ENCODE measurements at regions not wholly inside any gene's neighbourhood (a gene's known extent, or its start where the extent isn't known, plus 50 kb on each side); places are given as distances from the start of the nearest gene placed in this dataset.
"Not testable (repeated sequence)": the region's sequence is repeated elsewhere in the genome, so short reads cannot be mapped to it uniquely, and the experiment has no call there.

DNA sequence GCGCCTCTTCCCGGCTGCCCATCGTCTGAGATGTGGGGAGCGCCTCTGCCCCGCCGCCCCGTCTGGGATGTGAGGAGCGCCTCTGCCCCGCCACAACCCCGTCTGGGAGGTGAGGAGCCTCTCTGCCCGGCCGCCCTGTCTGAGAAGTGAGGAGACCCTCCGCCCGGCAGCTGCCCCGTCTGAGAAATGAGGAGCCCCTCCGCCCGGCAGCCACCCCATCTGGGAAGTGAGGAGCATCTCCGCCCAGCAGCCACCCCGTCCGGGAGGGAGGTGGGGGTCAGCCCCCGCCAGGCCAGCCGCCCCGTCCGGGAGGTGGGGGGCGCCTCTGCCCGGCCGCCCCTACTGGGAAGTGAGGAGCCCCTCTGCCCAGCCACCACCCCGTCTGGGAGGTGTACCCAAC, 275.1 kb downstream of the CDK5RAP2 start:
- H3K4me3 ChIP-seq (ENCODE audit: low read depth in 1 of 2, low read length in 2 of 2); H3K36me3 ChIP-seq (ENCODE audit: control insufficient read depth in 2 of 2, insufficient read depth in 2 of 2, low read length in 1 of 2); H3K4me1 ChIP-seq (ENCODE audit: control insufficient read depth in 2 of 2, insufficient read depth in 2 of 2, low read length in 1 of 2); H3K27me3 ChIP-seq (ENCODE audit: control insufficient read depth in 1 of 2, insufficient read depth in 2 of 2, low read length in 2 of 2); H3K9me3 ChIP-seq (ENCODE audit: control insufficient read depth in 2 of 2, insufficient read depth in 1 of 2, low read depth in 1 of 2, low read length in 1 of 2); H3K27ac ChIP-seq (ENCODE audit: low read depth in 2 of 2, low read length in 1 of 2): not testable (repeated sequence)
- WGBS, 2 donors, result 96% methylated on average over 17 to 28 of the region's 28 CpGs

DNA sequence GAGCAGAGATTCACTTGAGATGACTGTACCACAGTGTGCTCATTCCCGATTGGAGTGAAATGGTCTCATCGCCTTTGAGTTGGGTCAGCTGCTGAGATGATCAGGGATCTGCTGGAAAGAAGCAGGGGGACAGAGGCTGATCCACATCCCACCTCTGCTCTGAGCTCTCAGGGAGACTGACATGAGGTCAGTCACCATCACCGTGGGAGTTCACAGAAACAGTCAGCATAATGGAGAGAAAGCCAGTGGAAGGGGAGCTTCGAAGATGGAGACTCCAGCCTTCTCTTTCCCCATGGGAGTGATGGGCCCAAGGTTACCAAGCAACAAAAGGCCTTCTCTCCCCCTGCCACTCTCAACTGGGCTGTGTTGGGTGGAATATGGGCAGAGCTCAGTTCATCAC, 276.4 kb downstream of the CDK5RAP2 start:
- WGBS, 2 donors, result 85 to 88% methylated on average over 4 of the region's 4 CpGs

DNA sequence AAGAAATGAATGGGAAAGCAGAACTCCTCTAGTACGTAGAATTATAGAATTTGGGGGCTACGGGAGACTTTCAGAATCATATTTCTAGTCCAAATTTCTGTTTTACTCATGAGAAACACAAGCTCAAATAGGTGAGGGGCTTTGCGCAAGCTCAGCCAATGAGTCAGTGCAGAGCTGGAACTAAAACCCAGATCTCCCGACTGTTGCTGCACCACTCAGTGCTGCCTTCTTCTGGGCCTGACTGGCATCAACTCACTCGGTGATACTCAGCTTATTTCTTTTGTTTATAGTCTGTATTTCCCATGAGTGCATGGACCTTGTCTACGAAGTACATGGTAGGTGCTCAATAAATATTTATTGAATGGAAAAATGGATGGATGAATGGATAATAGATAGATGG, 280.2 kb downstream of the CDK5RAP2 start:
- no peaks in the 10 kb centered on the region for H3K27me3 ChIP-seq (ENCODE audit: control insufficient read depth in 1 of 2, insufficient read depth in 2 of 2, low read length in 2 of 2)
- no peaks in the 10 kb centered on the region for H3K9me3 ChIP-seq (ENCODE audit: control insufficient read depth in 2 of 2, insufficient read depth in 1 of 2, low read depth in 1 of 2, low read length in 1 of 2)
- 73 to 74% methylated on average over 6 of the region's 6 CpGs for whole genome bisulfite sequencing, 2 donors
- no peak overlapping the region for H3K4me3 ChIP-seq (ENCODE audit: low read depth in 1 of 2, low read length in 2 of 2)
- no peaks in the 10 kb centered on the region for H3K36me3 ChIP-seq (ENCODE audit: control insufficient read depth in 2 of 2, insufficient read depth in 2 of 2, low read length in 1 of 2)
- no peak overlapping the region for H3K27ac ChIP-seq (ENCODE audit: low read depth in 2 of 2, low read length in 1 of 2)
- H3K4me1 ChIP-seq (ENCODE audit: control insufficient read depth in 2 of 2, insufficient read depth in 2 of 2, low read length in 1 of 2), result no peaks in the 10 kb centered on the region

More for the DNA sequence above, 276.4 kb downstream of the CDK5RAP2 start:
- no peak overlapping the region for H3K4me3 ChIP-seq (ENCODE audit: low read depth in 1 of 2, low read length in 2 of 2)
- H3K9me3 ChIP-seq (ENCODE audit: control insufficient read depth in 2 of 2, insufficient read depth in 1 of 2, low read depth in 1 of 2, low read length in 1 of 2), result no peaks in the 10 kb centered on the region
- H3K27ac ChIP-seq (ENCODE audit: low read depth in 2 of 2, low read length in 1 of 2), result no peak overlapping the region
- H3K36me3 ChIP-seq (ENCODE audit: control insufficient read depth in 2 of 2, insufficient read depth in 2 of 2, low read length in 1 of 2), result no peaks in the 10 kb centered on the region
- H3K4me1 ChIP-seq (ENCODE audit: control insufficient read depth in 2 of 2, insufficient read depth in 2 of 2, low read length in 1 of 2), result no peaks in the 10 kb centered on the region
- no peaks in the 10 kb centered on the region for H3K27me3 ChIP-seq (ENCODE audit: control insufficient read depth in 1 of 2, insufficient read depth in 2 of 2, low read length in 2 of 2)

DNA sequence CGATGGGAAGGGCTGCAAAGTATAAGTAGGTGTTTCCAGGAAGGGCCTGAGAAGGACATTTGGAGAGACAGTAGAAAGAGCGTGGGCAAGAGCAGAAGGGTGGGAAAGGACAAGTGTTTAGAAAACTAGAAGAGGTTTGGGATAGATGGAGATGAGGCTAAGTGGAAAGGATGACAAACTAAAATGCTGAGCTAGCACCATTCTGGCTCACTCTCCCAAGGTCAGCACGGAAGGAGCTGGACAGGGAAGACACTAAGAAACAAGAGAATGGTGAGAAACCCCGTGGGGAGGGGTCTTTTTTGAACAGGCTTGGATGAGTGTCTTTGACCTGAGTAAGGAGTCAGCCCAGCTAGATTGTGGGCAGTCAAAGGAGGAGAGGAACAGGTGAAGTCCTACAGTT, 286.0 kb downstream of the CDK5RAP2 start:
- Histone ChIP-seq H3K27me3 (ENCODE audit: control insufficient read depth in 1 of 2, insufficient read depth in 2 of 2, low read length in 2 of 2) (no peaks in the 10 kb centered on the region), H3K9me3 (ENCODE audit: control insufficient read depth in 2 of 2, insufficient read depth in 1 of 2, low read depth in 1 of 2, low read length in 1 of 2) (no peaks in the 10 kb centered on the region), H3K4me1 (ENCODE audit: control insufficient read depth in 2 of 2, insufficient read depth in 2 of 2, low read length in 1 of 2) (no peaks in the 10 kb centered on the region), H3K36me3 (ENCODE audit: control insufficient read depth in 2 of 2, insufficient read depth in 2 of 2, low read length in 1 of 2) (no peaks in the 10 kb centered on the region), H3K27ac (ENCODE audit: low read depth in 2 of 2, low read length in 1 of 2) (no peak overlapping the region), H3K4me3 (ENCODE audit: low read depth in 1 of 2, low read length in 2 of 2) (no peak overlapping the region)
- WGBS, 2 donors, result 62 to 67% methylated on average over 4 of the region's 4 CpGs

DNA sequence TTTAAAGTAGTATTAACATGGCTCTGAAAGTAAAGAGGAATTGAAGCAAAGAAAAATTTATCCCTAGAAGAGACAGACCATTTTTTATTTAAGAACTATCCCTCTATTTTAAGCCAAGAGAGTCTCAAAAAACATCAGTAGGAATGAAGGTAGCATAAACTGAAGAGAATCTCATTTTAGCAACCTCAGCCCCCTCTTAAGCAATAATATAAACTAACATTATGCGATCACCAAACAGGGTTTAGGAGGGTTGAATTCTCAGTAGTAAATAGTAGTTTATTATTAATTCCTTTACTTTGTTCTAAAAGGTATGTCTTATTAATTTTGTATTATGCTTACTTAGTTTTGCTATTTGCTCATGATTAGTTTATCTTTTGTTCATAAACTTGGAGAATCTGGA, 287.4 kb downstream of the CDK5RAP2 start:
- no peaks in the 10 kb centered on the region for H3K9me3 ChIP-seq (ENCODE audit: control insufficient read depth in 2 of 2, insufficient read depth in 1 of 2, low read depth in 1 of 2, low read length in 1 of 2)
- H3K27ac ChIP-seq (ENCODE audit: low read depth in 2 of 2, low read length in 1 of 2), result no peak overlapping the region
- 0 to 4% methylated on average over 1 of the region's 1 CpG for WGBS, 2 donors
- H3K4me1 ChIP-seq (ENCODE audit: control insufficient read depth in 2 of 2, insufficient read depth in 2 of 2, low read length in 1 of 2), result no peaks in the 10 kb centered on the region
- H3K27me3 ChIP-seq (ENCODE audit: control insufficient read depth in 1 of 2, insufficient read depth in 2 of 2, low read length in 2 of 2), result no peaks in the 10 kb centered on the region
- H3K36me3 ChIP-seq (ENCODE audit: control insufficient read depth in 2 of 2, insufficient read depth in 2 of 2, low read length in 1 of 2), result no peaks in the 10 kb centered on the region
- no peak overlapping the region for H3K4me3 ChIP-seq (ENCODE audit: low read depth in 1 of 2, low read length in 2 of 2)

DNA sequence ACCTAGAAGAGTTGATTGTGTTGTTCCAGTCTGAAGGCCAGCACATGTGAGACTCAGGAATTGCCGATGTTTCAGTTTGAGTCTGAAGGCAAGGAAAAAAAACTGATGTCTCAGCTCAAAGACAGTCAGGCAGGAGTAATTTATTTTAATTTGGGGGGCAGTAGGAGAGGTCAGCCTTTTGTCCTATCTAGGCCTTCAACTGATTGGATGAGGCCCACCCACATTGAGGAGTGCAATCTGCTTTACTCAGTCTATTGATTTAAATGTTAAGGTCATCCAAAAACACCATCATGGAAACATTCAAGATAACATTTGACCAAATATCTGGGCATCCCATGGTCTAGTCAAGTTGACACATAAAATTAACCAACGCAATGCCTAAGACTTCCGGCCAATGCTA, 288.9 kb downstream of the CDK5RAP2 start:
- no peaks in the 10 kb centered on the region for H3K27me3 ChIP-seq (ENCODE audit: control insufficient read depth in 1 of 2, insufficient read depth in 2 of 2, low read length in 2 of 2)
- no peaks in the 10 kb centered on the region for H3K36me3 ChIP-seq (ENCODE audit: control insufficient read depth in 2 of 2, insufficient read depth in 2 of 2, low read length in 1 of 2)
- H3K4me1 ChIP-seq (ENCODE audit: control insufficient read depth in 2 of 2, insufficient read depth in 2 of 2, low read length in 1 of 2), result no peaks in the 10 kb centered on the region
- H3K4me3 ChIP-seq (ENCODE audit: low read depth in 1 of 2, low read length in 2 of 2), result no peak overlapping the region
- 91 to 94% methylated on average over 3 of the region's 3 CpGs for WGBS, 2 donors
- no peak overlapping the region for H3K27ac ChIP-seq (ENCODE audit: low read depth in 2 of 2, low read length in 1 of 2)
- H3K9me3 ChIP-seq (ENCODE audit: control insufficient read depth in 2 of 2, insufficient read depth in 1 of 2, low read depth in 1 of 2, low read length in 1 of 2), result no peaks in the 10 kb centered on the region

DNA sequence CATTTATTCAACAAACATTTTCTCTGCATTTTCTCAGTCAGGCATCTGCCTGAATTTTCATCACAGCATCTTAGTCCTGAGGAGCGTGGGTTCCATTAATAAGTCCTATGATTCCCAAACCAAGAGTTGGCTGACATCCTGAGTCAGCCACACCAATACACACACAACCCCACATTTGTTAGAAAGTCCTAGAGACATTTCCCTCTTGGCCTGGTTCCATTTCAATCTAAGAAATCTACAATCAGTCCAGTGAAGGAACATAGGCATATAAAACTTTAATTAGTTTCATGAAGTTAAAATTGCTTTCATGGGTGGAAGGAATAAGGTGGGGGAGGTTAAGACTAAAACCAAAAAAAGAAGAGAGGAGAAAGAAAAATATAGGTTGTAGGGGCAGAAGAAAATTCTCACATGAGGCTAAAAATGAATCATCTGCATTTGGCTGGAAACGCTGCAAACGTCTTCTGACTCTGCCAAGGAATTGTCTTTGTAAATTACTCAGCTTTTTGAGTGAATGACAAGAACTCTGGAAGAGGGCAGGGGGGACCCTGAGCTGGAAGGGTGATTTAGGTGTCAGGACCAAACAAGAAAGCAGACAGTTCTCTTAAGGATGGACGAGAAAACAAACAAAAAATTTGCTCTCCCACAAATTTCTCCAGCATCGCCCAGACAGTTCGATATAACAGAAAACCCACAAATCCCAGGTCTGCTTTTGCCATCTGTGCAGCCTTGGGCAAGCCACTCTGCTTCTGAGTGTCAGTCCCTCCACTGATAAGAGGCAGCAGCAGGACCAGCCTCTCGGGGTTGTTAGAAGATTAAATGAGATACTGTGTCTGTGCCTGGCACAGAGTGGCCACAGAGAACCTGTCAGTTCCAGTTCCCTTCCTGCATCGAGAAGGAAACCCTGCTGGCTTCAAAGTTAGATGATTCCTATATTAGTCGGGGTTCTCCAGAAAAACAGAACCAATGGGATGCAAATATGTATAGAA, 289.7 kb downstream of the CDK5RAP2 start:
- no peak overlapping the region for H3K4me3 ChIP-seq (ENCODE audit: low read depth in 1 of 2, low read length in 2 of 2)
- H3K9me3 ChIP-seq (ENCODE audit: control insufficient read depth in 2 of 2, insufficient read depth in 1 of 2, low read depth in 1 of 2, low read length in 1 of 2), result no peaks in the 10 kb centered on the region
- 50 to 61% methylated on average over 9 of the region's 9 CpGs for WGBS, 2 donors
- H3K36me3 ChIP-seq (ENCODE audit: control insufficient read depth in 2 of 2, insufficient read depth in 2 of 2, low read length in 1 of 2), result no peaks in the 10 kb centered on the region
- no peak overlapping the region for H3K27ac ChIP-seq (ENCODE audit: low read depth in 2 of 2, low read length in 1 of 2)
- H3K27me3 ChIP-seq (ENCODE audit: control insufficient read depth in 1 of 2, insufficient read depth in 2 of 2, low read length in 2 of 2), result no peaks in the 10 kb centered on the region
- no peaks in the 10 kb centered on the region for H3K4me1 ChIP-seq (ENCODE audit: control insufficient read depth in 2 of 2, insufficient read depth in 2 of 2, low read length in 1 of 2)

DNA sequence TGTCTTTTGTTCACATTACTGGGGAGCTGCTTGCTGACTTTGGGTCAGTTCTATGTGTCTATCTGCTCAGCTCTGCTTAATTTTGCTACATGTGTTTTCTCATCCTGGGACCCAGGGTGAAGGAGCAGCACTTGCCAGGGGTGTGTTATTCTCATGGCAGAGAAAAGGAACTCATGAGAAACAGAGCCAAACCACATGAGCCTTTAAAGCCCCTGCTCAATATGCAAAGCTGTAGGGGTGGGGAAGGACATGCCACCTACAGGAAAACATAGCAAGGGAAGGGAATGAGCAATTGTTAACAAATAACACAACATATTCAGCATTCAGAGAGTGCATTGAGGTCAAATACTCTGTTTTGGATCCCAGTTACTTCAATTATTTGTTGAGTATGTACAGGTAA, 290.9 kb downstream of the CDK5RAP2 start:
- Histone ChIP-seq H3K27me3 (ENCODE audit: control insufficient read depth in 1 of 2, insufficient read depth in 2 of 2, low read length in 2 of 2) (no peaks in the 10 kb centered on the region), H3K4me1 (ENCODE audit: control insufficient read depth in 2 of 2, insufficient read depth in 2 of 2, low read length in 1 of 2) (no peaks in the 10 kb centered on the region), H3K9me3 (ENCODE audit: control insufficient read depth in 2 of 2, insufficient read depth in 1 of 2, low read depth in 1 of 2, low read length in 1 of 2) (no peaks in the 10 kb centered on the region), H3K27ac (ENCODE audit: low read depth in 2 of 2, low read length in 1 of 2) (no peak overlapping the region), H3K36me3 (ENCODE audit: control insufficient read depth in 2 of 2, insufficient read depth in 2 of 2, low read length in 1 of 2) (no peaks in the 10 kb centered on the region), H3K4me3 (ENCODE audit: low read depth in 1 of 2, low read length in 2 of 2) (no peak overlapping the region)

DNA sequence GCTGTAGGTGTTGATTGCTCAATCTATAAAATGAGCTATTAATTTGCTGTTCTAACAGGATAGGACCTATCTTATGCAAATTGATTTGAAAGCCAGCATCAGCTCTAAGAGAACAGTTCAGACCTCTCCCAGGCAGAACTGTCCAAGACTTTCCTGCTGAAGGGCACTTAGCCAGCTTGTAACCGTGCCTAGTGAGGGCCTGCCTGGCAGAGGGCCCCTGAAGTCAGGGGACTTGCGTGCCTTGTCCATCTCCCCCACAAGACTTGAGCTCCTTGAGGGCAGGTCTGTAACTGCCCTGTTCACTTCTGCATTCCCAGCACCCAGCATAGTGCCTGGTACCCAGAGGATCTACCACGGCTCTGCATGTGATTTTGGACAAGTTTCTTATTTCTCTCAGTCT, 293.4 kb downstream of the CDK5RAP2 start:
- Histone ChIP-seq H3K36me3 (ENCODE audit: control insufficient read depth in 2 of 2, insufficient read depth in 2 of 2, low read length in 1 of 2) (no peaks in the 10 kb centered on the region), H3K27me3 (ENCODE audit: control insufficient read depth in 1 of 2, insufficient read depth in 2 of 2, low read length in 2 of 2) (no peaks in the 10 kb centered on the region), H3K4me1 (ENCODE audit: control insufficient read depth in 2 of 2, insufficient read depth in 2 of 2, low read length in 1 of 2) (no peaks in the 10 kb centered on the region), H3K9me3 (ENCODE audit: control insufficient read depth in 2 of 2, insufficient read depth in 1 of 2, low read depth in 1 of 2, low read length in 1 of 2) (peaks cover 0 to 2% of the 10 kb centered on the region in 2 donors), H3K27ac (ENCODE audit: low read depth in 2 of 2, low read length in 1 of 2) (no peak overlapping the region), H3K4me3 (ENCODE audit: low read depth in 1 of 2, low read length in 2 of 2) (no peak overlapping the region)
- WGBS, 2 donors, result 72 to 74% methylated on average over 3 of the region's 3 CpGs

DNA sequence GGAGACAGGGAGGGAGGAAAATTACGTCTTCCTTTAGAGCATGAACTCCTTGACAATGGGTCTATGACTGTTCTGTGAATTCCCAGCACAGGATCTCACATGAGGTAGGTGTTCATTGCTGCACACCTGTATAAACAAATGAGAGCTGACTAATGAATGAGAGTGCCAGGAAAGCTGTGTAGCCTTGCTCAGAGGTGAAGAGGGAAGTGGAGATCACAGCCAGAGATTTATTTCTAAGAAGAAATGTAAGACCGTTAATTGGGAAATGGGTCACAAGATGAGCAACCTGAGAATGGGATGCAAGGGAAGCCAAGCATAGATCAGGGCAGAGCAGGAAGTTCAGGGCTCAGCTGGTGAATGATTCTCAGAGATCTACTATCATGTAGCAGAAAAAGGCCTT, 295.1 kb downstream of the CDK5RAP2 start:
- no peaks in the 10 kb centered on the region for H3K27me3 ChIP-seq (ENCODE audit: control insufficient read depth in 1 of 2, insufficient read depth in 2 of 2, low read length in 2 of 2)
- H3K36me3 ChIP-seq (ENCODE audit: control insufficient read depth in 2 of 2, insufficient read depth in 2 of 2, low read length in 1 of 2), result no peaks in the 10 kb centered on the region
- H3K4me3 ChIP-seq (ENCODE audit: low read depth in 1 of 2, low read length in 2 of 2), result no peak overlapping the region
- H3K27ac ChIP-seq (ENCODE audit: low read depth in 2 of 2, low read length in 1 of 2), result no peak overlapping the region
- no peaks in the 10 kb centered on the region for H3K4me1 ChIP-seq (ENCODE audit: control insufficient read depth in 2 of 2, insufficient read depth in 2 of 2, low read length in 1 of 2)
- peaks cover 0 to 2% of the 10 kb centered on the region in 2 donors for H3K9me3 ChIP-seq (ENCODE audit: control insufficient read depth in 2 of 2, insufficient read depth in 1 of 2, low read depth in 1 of 2, low read length in 1 of 2)
- 40 to 56% methylated on average over 2 of the region's 2 CpGs for WGBS, 2 donors
